NCI-H1694 treated with DMSO at 0.1 percent for 48 hours (cell line): ENCODE measurements at regions not wholly inside any gene's neighbourhood (a gene's known extent, or its start where the extent isn't known, plus 50 kb on each side); places are given as distances from the start of the nearest gene placed in this dataset.
"Not testable (repeated sequence)": the region's sequence is repeated elsewhere in the genome, so short reads cannot be mapped to it uniquely, and the experiment has no call there.

ENCODE experiments used
- DNase-seq: peaks from one replicate; lab custom pipeline; 2025; lab: John Stamatoyannopoulos, UW

- no peak for DNase-seq
These were observed 402.4 kb upstream of the PTGER4 start for GRCh38 chr5:40277161-40277906.

- DNase-seq = no peak
These were observed 403.2 kb upstream of the PTGER4 start for GRCh38 chr5:40276426-40277102.

- DNase-seq = no peak
These were observed 405.1 kb upstream of the PTGER4 start for GRCh38 chr5:40274568-40274967.

- DNase-seq = no peak
These were observed 405.8 kb upstream of the PTGER4 start for GRCh38 chr5:40273936-40274335.

GRCh38 chr5:40271476-40271875 lies 408.2 kb upstream of the PTGER4 start:
- DNase-seq = no peak

GRCh38 chr5:40270274-40270845 lies 409.4 kb upstream of the PTGER4 start:
- no peak for DNase-seq

- no peak for DNase-seq
These were observed 411.6 kb upstream of the PTGER4 start for GRCh38 chr5:40268088-40268487.

GRCh38 chr5:40266952-40267351 lies 412.8 kb upstream of the PTGER4 start:
- no peak for DNase-seq

GRCh38 chr5:40261984-40262383 lies 417.7 kb upstream of the PTGER4 start:
- no peak for DNase-seq

- no peak for DNase-seq
These were observed 419.4 kb upstream of the PTGER4 start for GRCh38 chr5:40260361-40260760.

- no peak for DNase-seq
These were observed 421.5 kb upstream of the PTGER4 start for GRCh38 chr5:40258222-40258621.

- DNase-seq = no peak
These were observed 439.0 kb upstream of the PTGER4 start for GRCh38 chr5:40240671-40241070.

- DNase-seq = no peak
These were observed 439.6 kb upstream of the PTGER4 start for GRCh38 chr5:40240111-40240510.

- no peak for DNase-seq
These were observed 441.5 kb upstream of the PTGER4 start for GRCh38 chr5:40238066-40238745.

GRCh38 chr5:40235471-40236400 lies 444.0 kb upstream of the PTGER4 start:
- DNase-seq = no peak

- DNase-seq = no peak
These were observed 446.4 kb upstream of the PTGER4 start for GRCh38 chr5:40233268-40233667.

- DNase-seq = no peak
These were observed 451.8 kb upstream of the PTGER4 start for GRCh38 chr5:40227931-40228330.

- no peak for DNase-seq
These were observed 452.3 kb upstream of the PTGER4 start for GRCh38 chr5:40227366-40227765.

GRCh38 chr5:40226906-40227305 lies 452.8 kb upstream of the PTGER4 start:
- DNase-seq = no peak

- not testable (repeated sequence) for DNase-seq
These were observed 454.6 kb upstream of the PTGER4 start for GRCh38 chr5:40225147-40225546.

- no peak for DNase-seq
These were observed 455.3 kb upstream of the PTGER4 start for GRCh38 chr5:40224421-40224820.
